SU-DHL-6 (cell line): ENCODE measurements at regions not wholly inside any gene's neighbourhood (a gene's known extent, or its start where the extent isn't known, plus 50 kb on each side); places are given as distances from the start of the nearest gene placed in this dataset.

ENCODE experiments used
- EZH2phosphoT487 ChIP-seq: fragments of 200-600 bp; sonication (generic), shearing (Covaris generic); conservative IDR thresholded peaks from 2 replicates; pipeline ENCODE4 v1.6.1; 2018; ENCODE audit warnings: mild to moderate bottlenecking, antibody characterized with exemption, low read length, moderate library complexity, mixed read lengths
- TF ChIP-seq, protein P1 (sequence below): fragments of 200-600 bp; sonication (generic); IDR thresholded peaks from one replicate; pipeline ENCODE4 v1.5.1; 2017; ENCODE audit warnings: antibody characterized with exemption, mild to moderate bottlenecking, low read length, moderate library complexity; ENCODE audit not compliant: insufficient read depth, poor library complexity, severe bottlenecking

DNA sequence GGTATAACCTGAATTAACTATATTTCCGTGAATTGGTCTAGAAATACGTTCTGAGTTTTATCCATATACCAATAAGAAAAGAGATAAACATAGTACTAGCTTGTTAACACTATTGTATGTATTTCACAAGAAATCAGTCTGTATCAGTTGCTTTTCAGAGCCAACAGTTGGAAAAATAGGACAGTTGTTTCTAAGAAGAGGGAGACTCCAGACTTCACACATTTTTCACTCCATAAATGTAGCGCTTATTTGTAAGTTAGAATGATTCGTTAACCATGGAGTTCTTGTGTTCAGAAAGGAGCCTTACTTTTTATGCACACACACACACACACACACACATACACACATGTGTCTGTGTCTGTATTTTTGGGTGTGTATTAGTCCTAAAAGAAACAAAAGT, 376.7 kb upstream of the SMIM31 start:
- no peak for TF ChIP-seq EZH2phosphoT487
- TF ChIP-seq, protein P1, sequence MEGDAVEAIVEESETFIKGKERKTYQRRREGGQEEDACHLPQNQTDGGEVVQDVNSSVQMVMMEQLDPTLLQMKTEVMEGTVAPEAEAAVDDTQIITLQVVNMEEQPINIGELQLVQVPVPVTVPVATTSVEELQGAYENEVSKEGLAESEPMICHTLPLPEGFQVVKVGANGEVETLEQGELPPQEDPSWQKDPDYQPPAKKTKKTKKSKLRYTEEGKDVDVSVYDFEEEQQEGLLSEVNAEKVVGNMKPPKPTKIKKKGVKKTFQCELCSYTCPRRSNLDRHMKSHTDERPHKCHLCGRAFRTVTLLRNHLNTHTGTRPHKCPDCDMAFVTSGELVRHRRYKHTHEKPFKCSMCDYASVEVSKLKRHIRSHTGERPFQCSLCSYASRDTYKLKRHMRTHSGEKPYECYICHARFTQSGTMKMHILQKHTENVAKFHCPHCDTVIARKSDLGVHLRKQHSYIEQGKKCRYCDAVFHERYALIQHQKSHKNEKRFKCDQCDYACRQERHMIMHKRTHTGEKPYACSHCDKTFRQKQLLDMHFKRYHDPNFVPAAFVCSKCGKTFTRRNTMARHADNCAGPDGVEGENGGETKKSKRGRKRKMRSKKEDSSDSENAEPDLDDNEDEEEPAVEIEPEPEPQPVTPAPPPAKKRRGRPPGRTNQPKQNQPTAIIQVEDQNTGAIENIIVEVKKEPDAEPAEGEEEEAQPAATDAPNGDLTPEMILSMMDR, result no peak
